Glomerular endothelial cell (primary cell): ENCODE measurements at regions not wholly inside any gene's neighbourhood (a gene's known extent, or its start where the extent isn't known, plus 50 kb on each side); places are given as distances from the start of the nearest gene placed in this dataset.
A peak's percentile ranks its signal among the peaks of the same experiment; 100 is the strongest.
"Not testable (repeated sequence)": the region's sequence is repeated elsewhere in the genome, so short reads cannot be mapped to it uniquely, and the experiment has no call there.

Experiments
- DNase-seq: peaks from one replicate; pipeline ENCODE4 v3.0.0-alpha.2; 2011; ENCODE audit warnings: low read depth, low spot score; ENCODE audit errors: extremely low read depth

DNA sequence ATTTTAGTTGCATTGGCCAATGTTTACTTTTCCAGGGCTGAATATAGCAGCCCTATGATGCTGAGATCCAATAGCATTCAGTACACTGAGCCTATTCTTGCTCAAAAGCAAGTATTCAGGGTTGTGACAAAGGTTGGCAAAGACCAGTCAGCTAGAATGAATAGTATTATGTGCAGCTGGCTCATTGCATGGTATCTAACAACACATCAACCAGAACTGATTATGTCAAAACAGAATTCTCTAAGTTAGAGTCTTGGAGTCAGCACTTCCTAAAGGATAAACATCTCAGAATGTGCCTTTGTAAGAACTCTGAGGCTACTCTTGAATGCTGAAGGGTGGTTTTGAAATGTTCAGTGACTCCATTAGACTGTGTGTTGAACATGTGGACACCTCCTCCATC lies 774.5 kb upstream of the RGMB start:
- no peak for DNase-seq

DNA sequence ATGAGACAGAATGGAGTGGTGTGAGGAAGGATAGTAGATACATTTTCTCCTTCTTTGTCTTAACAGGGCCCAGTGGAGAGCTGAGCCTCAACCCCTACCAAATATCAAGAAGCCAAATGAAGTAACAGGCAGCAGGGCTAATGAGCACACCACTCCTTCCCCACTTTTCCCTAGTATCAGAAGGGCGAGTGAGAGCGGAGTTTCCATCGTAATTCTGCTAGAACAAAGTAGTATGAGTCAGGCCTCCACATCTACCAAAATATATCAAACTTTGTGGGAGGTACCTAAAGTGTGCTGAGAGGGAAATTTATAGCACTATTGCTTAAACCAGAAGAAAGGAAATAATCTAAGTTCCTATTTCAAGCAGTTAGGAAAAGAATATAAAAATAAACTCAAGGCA lies 769.0 kb upstream of the RGMB start:
- no peak for DNase-seq

DNA sequence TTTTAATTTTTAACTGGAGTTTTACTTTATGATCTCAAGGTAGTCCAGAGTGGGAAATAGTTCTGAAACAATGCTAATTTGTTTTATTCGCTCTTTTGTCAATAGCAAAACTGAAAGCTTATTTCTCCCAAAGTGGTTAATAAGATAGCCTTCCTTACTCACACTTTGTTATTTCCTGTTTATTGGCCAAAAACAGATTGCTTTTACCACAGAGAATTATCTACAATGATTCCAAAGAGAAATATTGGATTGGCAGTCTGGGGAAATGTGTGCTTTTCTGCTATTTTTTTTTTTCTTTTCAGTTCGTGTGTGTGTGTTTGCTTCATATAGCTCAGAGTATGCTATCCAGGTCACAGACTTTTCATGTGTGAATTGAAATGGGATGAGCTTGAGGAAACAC lies 756.7 kb upstream of the RGMB start:
- DNase-seq = no peak

DNA sequence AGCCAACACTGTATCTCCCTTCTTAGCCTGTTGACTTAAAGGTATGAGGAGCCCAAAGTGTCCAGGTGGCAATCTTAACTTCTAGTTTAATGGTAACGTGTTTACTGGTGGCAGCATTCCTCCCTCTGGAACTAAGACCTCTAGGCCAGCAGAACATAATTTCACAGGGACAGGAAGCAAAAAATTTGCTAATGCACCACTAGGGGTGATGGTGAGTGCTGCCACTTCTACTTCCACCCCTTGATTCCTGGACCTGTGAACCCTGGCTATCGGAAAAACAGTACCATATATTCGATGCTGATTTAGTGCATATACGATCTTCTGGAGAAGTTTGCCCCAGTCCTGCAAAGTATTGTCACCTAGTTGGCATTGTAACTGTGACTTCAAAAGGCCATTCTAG lies 743.2 kb upstream of the RGMB start:
- not testable (repeated sequence) for DNase-seq

DNA sequence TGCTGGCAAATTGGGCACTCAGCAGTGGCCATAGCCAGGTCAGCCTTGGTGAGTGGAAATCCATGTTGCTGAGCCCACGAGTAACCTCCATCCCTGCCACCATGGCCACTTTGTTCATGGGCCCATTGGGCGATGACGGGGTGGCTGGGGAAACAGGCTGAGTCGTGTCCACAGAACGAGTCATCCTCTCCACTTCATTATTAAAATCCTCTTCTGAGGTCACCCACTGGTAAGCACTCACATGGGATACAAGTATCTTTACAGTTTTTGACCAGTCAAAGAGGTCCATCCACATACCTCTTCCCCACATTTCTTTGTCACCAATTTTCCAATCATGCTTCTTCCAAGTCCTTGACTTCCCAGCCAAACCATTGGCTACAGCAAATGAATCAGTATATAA lies 742.4 kb upstream of the RGMB start:
- not testable (repeated sequence) for DNase-seq

DNA sequence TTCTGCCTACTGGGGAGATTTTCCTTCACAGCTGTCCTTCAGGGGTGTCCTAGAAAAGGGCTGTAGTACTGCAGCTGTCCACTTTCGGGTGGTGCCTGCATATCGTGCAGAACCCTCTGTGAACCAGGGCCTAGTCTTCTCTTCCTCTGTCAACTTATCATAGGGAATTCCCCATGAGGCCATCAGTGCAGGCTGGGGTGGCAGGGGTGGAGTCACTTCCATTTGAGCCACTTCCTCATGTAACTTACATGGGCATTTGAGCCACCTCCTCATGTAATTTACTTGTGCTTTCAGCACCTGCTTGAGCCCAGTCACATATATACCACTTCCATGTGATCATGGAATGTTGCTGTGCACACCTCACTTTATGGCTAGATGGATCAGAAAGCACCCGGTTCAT lies 742.0 kb upstream of the RGMB start:
- no peak for DNase-seq

DNA sequence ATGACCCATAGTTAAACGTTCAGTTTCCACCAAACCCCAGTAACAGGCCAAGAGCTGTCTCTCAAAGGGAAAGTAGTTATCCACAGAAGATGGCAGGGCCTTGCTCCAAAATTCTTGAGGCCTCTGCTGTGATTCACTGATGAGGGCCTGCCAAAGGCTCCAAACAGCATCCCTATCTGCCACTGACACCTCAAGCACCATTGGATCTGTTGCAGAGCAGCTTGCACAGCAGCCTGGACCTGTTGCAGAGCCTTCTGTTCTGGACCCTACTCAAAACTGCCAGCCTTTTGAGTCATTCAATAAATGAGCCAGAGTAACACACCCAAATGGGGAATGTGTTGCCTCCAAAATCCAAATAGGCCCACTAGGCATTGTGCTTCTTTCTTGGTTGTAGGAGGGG lies 741.5 kb upstream of the RGMB start:
- no peak for DNase-seq

DNA sequence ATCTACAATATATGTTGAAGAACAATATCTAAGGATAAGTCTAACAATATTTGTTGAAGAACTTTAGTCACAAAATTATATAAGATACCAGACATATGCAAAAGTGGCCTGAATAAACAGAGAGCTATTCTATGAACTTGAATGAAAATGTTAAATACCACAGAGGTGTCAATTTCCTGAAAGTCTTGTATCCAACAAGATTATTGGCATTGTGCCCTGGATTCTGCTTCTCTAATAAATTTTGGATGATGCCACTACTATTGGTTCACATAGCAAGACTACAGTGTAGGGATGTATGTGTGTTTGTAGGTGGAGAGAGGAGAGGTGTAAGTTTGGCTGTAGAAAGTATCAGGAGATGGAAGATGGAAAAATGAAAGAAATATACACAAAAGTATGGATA lies 731.8 kb upstream of the RGMB start:
- peak; percentile 14 for DNase-seq

DNA sequence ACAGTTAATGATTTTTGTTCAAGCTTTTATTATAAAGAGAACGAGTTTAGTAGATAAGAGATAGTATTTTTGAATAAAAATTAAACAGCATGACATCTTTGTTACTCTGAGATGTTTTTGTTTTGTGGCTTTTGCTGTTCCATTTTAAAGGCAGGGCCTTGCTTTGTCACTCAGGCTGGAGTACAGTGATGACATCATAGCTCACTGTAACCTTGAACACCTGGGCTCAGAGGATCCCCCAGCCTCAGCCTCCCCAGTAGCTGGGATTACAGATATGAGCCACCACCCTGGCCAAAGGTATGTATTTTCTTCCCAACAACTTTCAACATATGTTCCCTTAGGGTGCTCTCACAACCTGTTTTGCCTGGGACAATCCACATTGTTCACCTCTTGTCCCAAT lies 730.9 kb upstream of the RGMB start:
- DNase-seq = no peak

DNA sequence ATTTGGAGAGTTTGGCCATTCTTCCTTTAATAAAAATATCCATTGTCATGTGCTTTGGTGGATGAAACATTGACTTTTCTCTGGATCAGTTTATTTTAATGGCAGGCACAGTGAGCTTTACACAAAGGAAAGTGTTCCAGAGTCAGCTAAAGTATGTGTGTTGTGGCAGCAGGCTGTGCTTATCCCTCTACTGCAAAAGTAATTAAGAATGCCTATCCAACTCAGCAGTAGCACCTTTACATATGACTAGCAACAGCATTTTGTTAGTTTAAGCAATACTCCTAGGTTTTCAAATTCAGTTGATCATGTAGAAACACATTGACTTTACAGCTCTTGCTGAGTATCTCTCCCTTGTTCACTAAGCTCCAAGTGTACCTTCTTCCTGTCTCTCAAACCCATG lies 730.5 kb upstream of the RGMB start:
- DNase-seq = no peak

DNA sequence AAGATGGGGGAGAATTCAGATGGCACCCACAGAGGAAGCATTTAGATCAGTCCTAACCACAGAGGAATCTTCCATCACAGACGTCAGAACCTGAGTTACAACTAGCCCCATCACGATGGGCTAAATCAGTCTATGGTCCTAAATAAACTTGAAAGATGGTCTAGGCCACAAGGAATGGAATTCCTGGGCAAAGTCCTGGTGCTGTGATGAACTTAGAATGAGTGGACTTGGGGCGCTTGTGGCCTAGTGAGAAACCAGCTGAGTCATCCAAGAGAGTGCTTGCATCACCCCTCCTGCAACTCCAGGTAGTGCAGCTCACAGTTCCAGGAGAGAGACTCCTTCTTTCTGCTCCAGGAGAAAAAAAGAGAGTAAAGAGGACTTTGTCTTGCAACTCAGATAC lies 722.9 kb upstream of the RGMB start:
- no peak for DNase-seq

DNA sequence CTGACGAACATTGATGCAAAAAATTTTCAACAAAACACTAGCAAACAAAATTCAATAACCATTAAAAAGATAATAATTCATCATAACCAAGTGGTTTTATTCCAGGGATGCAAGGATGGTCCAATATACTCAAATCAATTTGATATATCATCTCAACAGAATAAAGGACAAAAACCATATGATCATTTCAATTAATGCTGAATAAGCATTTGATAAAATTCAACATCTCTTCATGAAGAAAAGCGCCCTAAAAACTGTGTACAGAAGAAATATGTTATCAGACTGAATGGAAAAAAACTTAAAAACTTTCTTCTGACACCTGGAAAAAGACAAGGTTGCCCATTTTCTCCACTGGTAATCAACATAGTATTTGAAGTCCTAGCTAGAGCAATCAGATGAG lies 720.3 kb upstream of the RGMB start:
- no peak for DNase-seq

DNA sequence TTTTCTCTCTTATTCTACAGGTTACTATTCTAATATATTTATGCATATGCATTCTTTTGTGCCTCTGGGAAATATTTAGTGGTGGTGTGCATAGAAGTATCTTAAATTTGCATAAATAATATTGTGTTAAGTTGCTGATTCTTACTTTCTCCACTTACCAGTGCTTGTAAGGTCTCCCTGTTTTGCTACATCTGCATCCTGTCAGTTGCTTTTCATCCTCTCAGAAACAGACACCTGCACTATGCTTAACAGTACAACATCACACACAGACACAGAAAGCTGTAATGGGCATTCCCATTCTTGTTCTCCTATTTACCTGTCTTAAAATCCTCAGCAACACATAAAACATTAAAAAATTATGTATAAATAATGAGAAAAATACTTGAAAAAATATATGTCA lies 713.3 kb upstream of the RGMB start:
- no peak for DNase-seq

DNA sequence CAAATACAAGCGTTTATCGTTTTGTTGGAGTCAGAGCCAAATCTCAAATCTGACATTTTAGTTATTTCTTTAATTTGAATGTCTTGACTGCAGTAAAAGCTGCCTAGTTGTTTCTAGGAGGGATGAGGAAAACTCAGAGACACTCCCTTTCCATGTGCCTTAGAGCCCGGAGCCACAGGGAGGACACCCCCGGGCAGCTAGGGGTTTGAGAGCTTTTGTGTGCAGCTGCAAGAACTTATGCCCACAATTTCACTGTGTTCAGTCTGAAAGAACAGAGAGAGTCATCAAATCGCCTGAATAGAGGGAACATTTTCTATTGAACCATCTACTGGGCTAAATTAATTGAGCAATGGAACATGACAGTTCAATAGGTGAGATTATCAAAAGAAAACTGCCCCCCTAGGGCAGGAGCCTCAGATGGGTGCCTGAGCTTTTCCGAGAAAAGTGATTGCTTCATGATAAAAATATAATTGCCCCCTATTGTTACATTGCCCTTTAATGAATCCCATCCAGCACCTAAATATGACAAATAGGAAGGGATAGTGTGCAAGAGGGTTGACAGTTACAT lies 709.3 kb upstream of the RGMB start:
- no peak for DNase-seq

DNA sequence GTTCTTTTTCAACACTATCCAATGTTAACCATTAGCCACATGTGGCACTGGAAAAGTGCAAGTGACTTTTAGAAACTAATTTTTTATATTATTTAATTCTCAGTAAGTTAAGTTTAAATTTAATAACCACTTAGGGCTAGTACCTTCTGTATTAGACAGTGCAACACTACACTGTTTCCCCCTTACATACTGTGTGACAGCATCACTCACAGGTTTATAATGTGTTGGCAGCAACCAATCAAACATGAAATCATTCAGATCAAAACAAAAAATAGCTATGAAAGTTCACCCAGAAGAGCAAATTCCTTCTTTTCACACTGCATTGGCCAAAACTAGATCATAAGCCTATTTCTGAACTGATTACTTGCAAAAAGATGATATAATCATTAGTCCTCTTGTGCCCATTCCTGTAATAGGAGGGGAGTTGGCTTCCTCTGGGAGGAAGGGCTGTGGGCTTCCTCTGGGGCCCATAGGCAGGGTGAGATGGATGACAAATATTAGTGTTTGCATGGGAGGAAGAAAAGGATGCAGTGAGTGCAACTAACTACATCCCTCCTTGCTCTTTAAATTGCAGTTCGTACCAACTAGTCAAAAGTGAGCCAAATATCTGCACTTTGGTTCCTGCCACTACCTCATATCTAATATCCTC lies 708.1 kb upstream of the RGMB start:
- no peak for DNase-seq

DNA sequence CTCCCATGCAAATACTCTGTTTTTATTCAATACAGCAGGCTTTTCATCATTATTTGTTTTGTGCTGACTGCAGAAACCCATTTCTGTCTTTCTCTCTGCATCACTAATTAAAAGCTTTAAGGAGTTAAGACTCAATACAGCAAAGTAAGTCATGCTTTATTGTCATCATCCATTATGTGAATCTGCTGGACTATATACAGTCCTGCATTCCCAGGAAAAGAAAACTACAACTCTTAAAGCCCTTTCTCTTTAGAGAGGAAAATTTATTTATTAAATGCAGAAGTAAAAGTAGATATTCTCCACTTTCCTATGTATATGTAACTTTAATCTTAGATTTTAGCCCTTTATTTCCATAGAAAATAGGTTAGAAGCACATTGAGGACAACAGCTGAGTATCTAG lies 706.6 kb upstream of the RGMB start:
- no peak for DNase-seq

DNA sequence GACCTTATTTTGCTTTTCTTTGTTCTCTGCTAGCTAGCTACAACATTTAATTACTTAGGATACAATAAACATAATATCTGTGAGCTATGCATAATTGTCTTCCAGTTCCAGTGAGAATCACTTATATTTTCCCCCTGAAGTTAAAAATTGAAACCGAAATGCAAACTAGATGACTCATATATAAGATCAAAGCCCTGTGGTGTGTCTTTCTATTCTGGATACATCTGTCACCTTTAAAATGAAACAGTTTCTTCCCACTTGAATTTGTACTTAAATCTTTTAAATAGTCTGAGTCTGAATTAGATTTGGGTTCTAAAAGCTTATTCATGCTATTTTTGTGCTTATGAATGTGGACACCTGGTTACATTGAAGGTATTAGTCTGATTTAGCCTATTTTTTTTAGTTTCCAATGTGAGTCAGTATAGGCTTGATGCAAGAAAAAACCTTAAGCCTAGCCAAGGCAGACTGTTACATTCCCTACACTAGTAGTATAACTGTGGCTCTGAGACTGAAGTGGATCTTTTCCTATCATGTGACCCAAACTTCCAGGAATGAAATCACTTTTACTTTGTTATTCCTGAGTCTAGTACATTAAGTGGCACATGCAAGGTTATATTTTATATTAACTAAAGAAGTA lies 703.5 kb upstream of the RGMB start:
- no peak for DNase-seq

DNA sequence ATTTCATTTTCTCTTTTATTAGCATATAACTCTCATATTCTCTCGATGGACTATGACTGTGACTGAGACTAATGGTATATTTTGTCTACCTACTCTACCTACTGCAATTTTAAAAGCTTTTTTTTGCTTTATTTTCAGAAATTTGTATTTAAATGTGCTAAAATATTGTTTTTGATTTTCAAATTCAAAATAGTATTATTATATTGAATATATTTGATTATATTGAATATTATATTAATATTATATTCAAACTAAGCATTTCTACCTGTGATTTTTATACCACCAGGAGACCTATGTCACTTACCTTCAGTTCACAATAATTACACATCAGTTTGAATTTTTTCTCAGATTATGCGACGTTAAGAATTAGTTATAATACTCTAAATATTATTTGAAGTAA lies 700.5 kb upstream of the RGMB start:
- no peak for DNase-seq

DNA sequence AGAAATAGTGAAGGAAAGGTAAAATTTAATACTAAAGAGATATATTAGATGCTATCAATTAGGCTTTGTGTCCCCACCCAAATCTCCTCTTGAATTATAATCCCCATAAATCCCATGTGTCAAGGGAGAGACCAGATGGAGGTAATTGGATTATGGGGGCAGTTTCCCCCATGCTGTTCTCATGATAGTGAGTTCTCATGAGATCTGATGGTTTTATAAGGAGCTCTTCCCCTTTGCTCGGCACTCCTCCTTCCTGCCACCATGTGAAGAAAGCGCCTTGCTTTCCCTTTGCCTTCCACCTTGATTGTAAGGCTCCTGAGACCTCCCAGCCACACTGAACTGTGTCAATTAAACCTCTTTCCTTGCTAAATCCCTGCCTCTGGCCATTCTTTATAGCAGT lies 697.0 kb upstream of the RGMB start:
- DNase-seq = no peak

DNA sequence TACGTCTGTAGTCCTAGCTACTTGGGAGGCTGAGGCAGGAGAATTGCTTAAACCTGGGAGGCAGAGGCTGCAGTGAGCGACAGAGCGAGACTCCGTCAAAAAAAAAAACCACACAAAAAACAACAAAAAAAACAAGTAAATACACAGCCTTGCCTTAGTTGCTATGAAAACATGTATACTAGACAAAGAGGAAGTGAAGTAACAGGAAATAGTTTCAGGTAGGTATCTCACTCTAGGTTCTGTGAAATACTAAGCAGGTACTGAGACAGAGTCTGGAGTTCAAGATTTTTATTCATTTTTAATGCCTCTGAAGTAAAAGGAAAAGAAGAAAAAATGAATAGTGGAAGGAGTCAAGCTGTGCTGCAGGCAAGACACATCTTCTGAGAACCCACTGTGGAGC lies 687.9 kb upstream of the RGMB start:
- no peak for DNase-seq

DNA sequence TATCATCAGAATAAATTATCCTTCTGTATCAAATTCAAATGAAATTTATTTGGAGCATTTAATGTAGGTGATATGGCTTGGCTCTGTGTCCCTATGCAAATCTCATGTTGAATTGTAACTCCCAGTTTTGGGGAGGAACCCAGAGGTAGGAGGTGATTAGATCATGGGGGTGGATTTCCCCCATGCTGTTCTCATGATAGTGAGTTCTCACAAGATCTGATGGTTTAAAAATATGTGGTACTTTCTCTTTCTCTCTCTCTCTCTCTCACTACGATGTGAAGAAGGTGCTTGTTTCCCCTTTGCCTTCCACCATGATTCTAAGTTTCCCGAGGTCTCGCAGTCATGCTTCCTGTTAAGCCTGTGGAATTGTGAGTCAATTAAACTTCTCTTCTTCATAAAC lies 678.4 kb upstream of the RGMB start:
- no peak for DNase-seq

DNA sequence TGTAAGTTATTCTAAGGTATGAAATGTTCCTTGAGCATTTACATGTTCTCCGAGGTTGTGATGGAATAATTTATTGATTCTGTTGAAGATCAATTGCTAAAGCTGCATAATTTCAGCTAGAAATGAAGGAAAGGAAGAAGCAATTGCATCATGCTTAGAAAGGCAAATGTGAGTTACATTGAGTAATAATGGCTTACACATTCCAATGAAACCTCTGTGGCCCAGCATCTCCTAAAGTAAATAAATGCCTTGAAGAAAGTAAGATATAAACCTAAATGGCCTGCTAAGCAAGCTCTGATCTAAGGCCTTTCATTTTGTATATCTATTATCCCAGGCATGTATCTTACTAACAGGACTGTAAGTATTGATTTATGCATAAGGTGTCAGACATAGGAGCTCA lies 677.3 kb upstream of the RGMB start:
- DNase-seq = no peak
